Hepatocyte (in vitro differentiated cells): ENCODE measurements at regions not wholly inside any gene's neighbourhood (a gene's known extent, or its start where the extent isn't known, plus 50 kb on each side); places are given as distances from the start of the nearest gene placed in this dataset.

Experiments used
- DNase-seq: peaks from one replicate; pipeline ENCODE4 v3.0.0-alpha.2; 2016; ENCODE audit warnings: low spot score
- H2AFZ ChIP-seq: fragments of 200-600 bp; sonication (generic); 2 replicates; pipeline ENCODE4 v1.6.0; 2016; ENCODE audit warnings: antibody characterized with exemption, mild to moderate bottlenecking
- H3K27ac ChIP-seq: fragments of 200-600 bp; sonication (generic); 2 replicates; pipeline ENCODE4 v1.5.1; 2016; ENCODE audit warnings: mild to moderate bottlenecking
- H3K27me3 ChIP-seq: fragments of 200-600 bp; sonication (generic); 2 replicates; pipeline ENCODE4 v1.6.1; 2016
- H3K36me3 ChIP-seq: fragments of 200-600 bp; sonication (generic); replicated peaks from 2 replicates; pipeline ENCODE4 v1.5.1; 2016; ENCODE audit warnings: low read depth; ENCODE audit not compliant: insufficient read depth
- H3K4me1 ChIP-seq: fragments of 200-600 bp; sonication (generic); 2 replicates; pipeline ENCODE4 v1.5.1; 2016; ENCODE audit warnings: mild to moderate bottlenecking, moderate library complexity; ENCODE audit not compliant: insufficient read depth
- H3K4me2 ChIP-seq: fragments of 200-600 bp; sonication (generic); 2 replicates; pipeline ENCODE4 v1.6.0; 2016
- H3K4me3 ChIP-seq: fragments of 200-600 bp; sonication (generic); 2 replicates; pipeline ENCODE4 v1.5.1; 2016; ENCODE audit warnings: mild to moderate bottlenecking
- H3K79me2 ChIP-seq: fragments of 200-600 bp; sonication (generic); 2 replicates; pipeline ENCODE4 v1.6.0; 2017; ENCODE audit warnings: mild to moderate bottlenecking
- H3K9me2 ChIP-seq: fragments of 200-600 bp; sonication (generic); replicated peaks from 2 replicates; pipeline ENCODE4 v1.6.0; 2017; ENCODE audit warnings: mild to moderate bottlenecking; ENCODE audit not compliant: insufficient read depth
- H3K9me3 ChIP-seq: fragments of 200-600 bp; sonication (generic); 2 replicates; pipeline ENCODE4 v1.5.1; 2016; ENCODE audit warnings: low read depth, mild to moderate bottlenecking
- H4K20me1 ChIP-seq: fragments of 200-600 bp; sonication (generic); 2 replicates; pipeline ENCODE4 v1.6.0; 2016; ENCODE audit warnings: mild to moderate bottlenecking; ENCODE audit not compliant: insufficient read depth, poor library complexity, severe bottlenecking
- EZH2 ChIP-seq: fragments of 200-600 bp; sonication (generic); IDR thresholded peaks from 2 replicates; pipeline ENCODE4 v1.6.1; 2016; ENCODE audit warnings: antibody characterized with exemption, mild to moderate bottlenecking, borderline replicate concordance
- EZH2phosphoT487 ChIP-seq: fragments of 200-600 bp; sonication (generic); IDR thresholded peaks from one replicate; pipeline ENCODE4 v1.6.1; 2018; ENCODE audit warnings: antibody characterized with exemption, mild to moderate bottlenecking, low read depth, moderate library complexity; ENCODE audit not compliant: unreplicated experiment, severe bottlenecking
- WGBS: methylation state at CpG from one replicate; pipeline ENCODE4 v1.1.6; 2016; ENCODE audit warnings: low lambda C conversion rate; ENCODE audit errors: missing lambda C conversion rate; 5-methylcytosine and 5-hydroxymethylcytosine counted together
- TF ChIP-seq, protein P1 (sequence below): fragments of 200-600 bp; sonication (generic); IDR thresholded peaks from 2 replicates; pipeline ENCODE4 v1.5.1; 2016; ENCODE audit warnings: antibody characterized with exemption, mild to moderate bottlenecking; ENCODE audit not compliant: poor library complexity

DNA sequence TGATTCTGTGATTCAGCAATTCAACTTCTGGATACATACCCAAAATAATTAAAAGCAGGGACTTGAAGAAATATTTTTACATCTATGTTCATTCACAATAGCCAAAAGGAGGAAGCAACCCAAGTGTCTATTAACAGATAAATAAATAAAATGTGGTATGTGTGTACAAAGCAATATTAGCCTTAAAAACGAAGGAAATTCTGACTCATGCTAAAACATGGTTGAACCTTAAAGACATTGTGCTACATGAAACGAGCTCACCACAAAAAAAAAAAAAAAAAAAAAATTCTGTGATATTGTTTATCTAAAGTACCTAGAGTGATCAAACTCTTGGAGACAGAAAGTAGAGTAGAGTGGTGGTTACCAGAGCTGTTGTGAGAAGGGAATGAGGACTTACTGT, 54.8 kb upstream of the TFAP2D start:
- no peak overlapping the region for H3K4me2 ChIP-seq
- H3K9me2 ChIP-seq, result no peaks in the 10 kb centered on the region
- no peaks in the 10 kb centered on the region for H3K4me1 ChIP-seq
- H3K9me3 ChIP-seq, result no peaks in the 10 kb centered on the region
- H3K36me3 ChIP-seq, result no peaks in the 10 kb centered on the region
- H2AFZ ChIP-seq, result no peak overlapping the region
- DNase-seq, result no peak
- WGBS, result 56% methylated on average over 2 of the region's 2 CpGs
- TF ChIP-seq, protein P1, sequence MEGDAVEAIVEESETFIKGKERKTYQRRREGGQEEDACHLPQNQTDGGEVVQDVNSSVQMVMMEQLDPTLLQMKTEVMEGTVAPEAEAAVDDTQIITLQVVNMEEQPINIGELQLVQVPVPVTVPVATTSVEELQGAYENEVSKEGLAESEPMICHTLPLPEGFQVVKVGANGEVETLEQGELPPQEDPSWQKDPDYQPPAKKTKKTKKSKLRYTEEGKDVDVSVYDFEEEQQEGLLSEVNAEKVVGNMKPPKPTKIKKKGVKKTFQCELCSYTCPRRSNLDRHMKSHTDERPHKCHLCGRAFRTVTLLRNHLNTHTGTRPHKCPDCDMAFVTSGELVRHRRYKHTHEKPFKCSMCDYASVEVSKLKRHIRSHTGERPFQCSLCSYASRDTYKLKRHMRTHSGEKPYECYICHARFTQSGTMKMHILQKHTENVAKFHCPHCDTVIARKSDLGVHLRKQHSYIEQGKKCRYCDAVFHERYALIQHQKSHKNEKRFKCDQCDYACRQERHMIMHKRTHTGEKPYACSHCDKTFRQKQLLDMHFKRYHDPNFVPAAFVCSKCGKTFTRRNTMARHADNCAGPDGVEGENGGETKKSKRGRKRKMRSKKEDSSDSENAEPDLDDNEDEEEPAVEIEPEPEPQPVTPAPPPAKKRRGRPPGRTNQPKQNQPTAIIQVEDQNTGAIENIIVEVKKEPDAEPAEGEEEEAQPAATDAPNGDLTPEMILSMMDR, result no peak
- TF ChIP-seq EZH2 (no peak), EZH2phosphoT487 (no peak)
- H3K27me3 ChIP-seq, result no peaks in the 10 kb centered on the region
- no peaks in the 10 kb centered on the region for H4K20me1 ChIP-seq
- no peak overlapping the region for H3K4me3 ChIP-seq
- no peak overlapping the region for H3K27ac ChIP-seq
- no peaks in the 10 kb centered on the region for H3K79me2 ChIP-seq

DNA sequence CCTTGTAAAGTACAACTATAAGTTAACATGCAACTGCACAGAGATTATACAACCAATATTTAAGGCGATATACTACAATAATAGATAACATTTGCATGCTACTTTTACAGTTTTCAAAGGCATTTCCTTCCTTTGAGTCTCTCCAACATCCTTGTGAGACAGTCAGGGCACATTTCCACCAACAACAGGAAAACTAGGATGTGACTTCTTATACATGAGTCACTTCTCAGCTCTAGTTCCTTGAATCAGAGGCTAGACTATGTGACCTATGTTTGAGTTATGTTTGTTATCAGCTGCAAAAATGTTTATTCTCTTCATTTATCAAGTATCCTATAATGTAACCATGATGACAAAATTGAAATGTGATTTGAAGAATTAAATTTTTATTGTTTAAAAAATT, 51.7 kb upstream of the TFAP2D start:
- no peaks in the 10 kb centered on the region for H3K27me3 ChIP-seq
- no peaks in the 10 kb centered on the region for H3K36me3 ChIP-seq
- no peak overlapping the region for H3K27ac ChIP-seq
- no peaks in the 10 kb centered on the region for H3K9me2 ChIP-seq
- WGBS, result 96% methylated on average over 1 of the region's 1 CpG
- no peak overlapping the region for H3K4me2 ChIP-seq
- H2AFZ ChIP-seq, result no peak overlapping the region
- H3K4me3 ChIP-seq, result no peak overlapping the region
- H3K79me2 ChIP-seq, result no peaks in the 10 kb centered on the region
- no peaks in the 10 kb centered on the region for H4K20me1 ChIP-seq
- TF ChIP-seq EZH2phosphoT487, result no peak
- H3K9me3 ChIP-seq, result no peaks in the 10 kb centered on the region
- no peak for DNase-seq
- no peaks in the 10 kb centered on the region for H3K4me1 ChIP-seq
